H1 (cell line): ENCODE measurements at regions not wholly inside any gene's neighbourhood (a gene's known extent, or its start where the extent isn't known, plus 50 kb on each side); places are given as distances from the start of the nearest gene placed in this dataset.

ENCODE experiments used
- CTCF ChIA-PET: fragments of 300-600 bp; sonication (Branson Sonifier 250); formaldehyde crosslinking; loops from one replicate; lab custom pipeline; 2021; ENCODE audit not compliant: partially characterized antibody; lab: Charles Lee
- POLR2A ChIA-PET: fragments of 300-600 bp; sonication (Branson Sonifier 250); formaldehyde crosslinking; loops from one replicate; lab custom pipeline; 2021; ENCODE audit warnings: inconsistent platforms; ENCODE audit not compliant: partially characterized antibody; lab: Charles Lee
- DNase-seq, 2 experiments: peaks; one replicate each; pipeline versions ENCODE4 v3.0.0 to v3.0.0-alpha.2; 2010 to 2022; ENCODE audit warnings: low spot score in 2 of 2, low read depth in 1 of 2, mixed read lengths in 1 of 2
- FAIRE-seq: peaks from 2 replicates; lab custom pipeline; 2011; peaks lifted over from hg19 to GRCh38; lab: Jason Lieb, UNC
- H2AFZ ChIP-seq: 2 replicates; pipeline ENCODE4 v1.8.1; 2012; ENCODE audit warnings: low read length, inconsistent platforms
- H2AK5ac ChIP-seq: 2 replicates; pipeline ENCODE4 v1.6.1; 2013; ENCODE audit warnings: low read depth, low read length
- H2BK120ac ChIP-seq: replicated peaks from 2 replicates; pipeline ENCODE3; 2013; ENCODE audit warnings: low read depth, low read length, inconsistent platforms
- H2BK12ac ChIP-seq: 2 replicates; pipeline ENCODE4 v1.6.1; 2013; ENCODE audit warnings: low read depth, low read length
- H2BK15ac ChIP-seq: 2 replicates; pipeline ENCODE4 v1.6.1; 2013; ENCODE audit warnings: low read length
- H2BK20ac ChIP-seq: 2 replicates; pipeline ENCODE4 v1.6.1; 2013; ENCODE audit warnings: low read length
- H2BK5ac ChIP-seq: 2 replicates; pipeline ENCODE4 v1.6.1; 2013; ENCODE audit warnings: low read depth, low read length
- H3K14ac ChIP-seq: 2 replicates; pipeline ENCODE4 v1.6.1; 2013; ENCODE audit warnings: inconsistent platforms; ENCODE audit not compliant: insufficient read length
- H3K18ac ChIP-seq: 2 replicates; pipeline ENCODE4 v1.6.1; 2013; ENCODE audit warnings: low read length; ENCODE audit errors: extremely low read depth
- H3K23ac ChIP-seq: 2 replicates; pipeline ENCODE4 v1.6.1; 2013; ENCODE audit warnings: inconsistent platforms; ENCODE audit not compliant: insufficient read length
- H3K23me2 ChIP-seq: 2 replicates; pipeline ENCODE4 v1.6.1; 2013; ENCODE audit warnings: low read depth, low read length
- H3K27ac ChIP-seq: 2 replicates; pipeline ENCODE4 v1.6.1; 2011; ENCODE audit warnings: low read depth, low read length, inconsistent platforms
- H3K27me3 ChIP-seq, 4 experiments: replicated peaks in 1 of 4; 1 replicate in 1 of 4; 2 replicates in 3 of 4; pipeline versions ENCODE4 v1.6.1 to v1.8.1; 2011 to 2013; ENCODE audit warnings: low read length in 3 of 4, mild to moderate bottlenecking in 3 of 4, inconsistent platforms in 2 of 4, mixed read lengths in 2 of 4, moderate library complexity in 1 of 4; ENCODE audit not compliant: control insufficient read depth in 3 of 4, insufficient read depth in 3 of 4; ENCODE audit errors: extremely low read depth in 1 of 4
- H3K36me3 ChIP-seq, 4 experiments: 2 replicates each; pipeline versions ENCODE4 v1.6.1 to v1.8.1; 2011 to 2013; ENCODE audit warnings: mild to moderate bottlenecking in 4 of 4, low read length in 3 of 4, moderate library complexity in 2 of 4, control low read depth in 1 of 4, inconsistent platforms in 1 of 4; ENCODE audit not compliant: insufficient read depth in 4 of 4, control insufficient read depth in 2 of 4
- H3K4ac ChIP-seq: replicated peaks from 2 replicates; pipeline ENCODE3; 2013; ENCODE audit warnings: low read length, low read depth, mixed read lengths, inconsistent platforms; ENCODE audit not compliant: insufficient read length
- H3K4me1 ChIP-seq, 4 experiments: replicated peaks in 1 of 4; 1 replicate in 1 of 4; 2 replicates in 3 of 4; pipeline versions ENCODE4 v1.6.1 to v1.8.1; 2011 to 2013; ENCODE audit warnings: low read length in 3 of 4, inconsistent platforms in 2 of 4, mixed read lengths in 1 of 4; ENCODE audit not compliant: insufficient read depth in 4 of 4, control insufficient read depth in 3 of 4
- H3K4me2 ChIP-seq, 2 experiments: 2 replicates each; pipeline versions ENCODE4 v1.6.1 to v1.8.1; 2011 to 2013; ENCODE audit warnings: low read depth in 2 of 2, low read length in 2 of 2, control low read depth in 1 of 2, inconsistent platforms in 1 of 2, mild to moderate bottlenecking in 1 of 2; ENCODE audit not compliant: insufficient read depth in 1 of 2
- H3K4me3 ChIP-seq, 4 experiments: fragments of 200-600, 300-600 bp in 1 of 4; sonication (generic), shearing (Covaris generic), sonication (Bioruptor Twin) in 1 of 4; 2 replicates each; pipeline versions ENCODE4 v1.5.1 to v1.8.1; 2011 to 2016; ENCODE audit warnings: low read length in 4 of 4, low read depth in 3 of 4, control low read depth in 2 of 4, inconsistent platforms in 2 of 4, mild to moderate bottlenecking in 2 of 4, mixed read lengths in 1 of 4, moderate library complexity in 1 of 4; ENCODE audit not compliant: insufficient read depth in 2 of 4; ENCODE audit errors: extremely low read depth in 1 of 4
- H3K56ac ChIP-seq: replicated peaks from 2 replicates; pipeline ENCODE3; 2013; ENCODE audit warnings: low read depth, mild to moderate bottlenecking, mixed read lengths, low read length, inconsistent platforms; ENCODE audit not compliant: insufficient read length
- H3K79me1 ChIP-seq: 2 replicates; pipeline ENCODE4 v1.6.1; 2013; ENCODE audit warnings: low read depth, low read length, control low read depth
- H3K79me2 ChIP-seq, 2 experiments: 2 replicates each; pipeline versions ENCODE4 v1.6.1 to v1.8.1; 2012 to 2013; ENCODE audit warnings: low read length in 2 of 2, mild to moderate bottlenecking in 2 of 2, inconsistent platforms in 1 of 2; ENCODE audit not compliant: insufficient read depth in 2 of 2, control insufficient read depth in 1 of 2
- H3K9ac ChIP-seq, 4 experiments: replicated peaks in 1 of 4; 1 replicate in 1 of 4; 2 replicates in 3 of 4; pipeline versions ENCODE4 v1.6.1 to v1.8.1; 2011 to 2013; ENCODE audit warnings: low read depth in 3 of 4, low read length in 3 of 4, control low read depth in 2 of 4, mild to moderate bottlenecking in 2 of 4, moderate library complexity in 2 of 4, inconsistent platforms in 1 of 4; ENCODE audit errors: extremely low read depth in 1 of 4
- H3K9me3 ChIP-seq, 2 experiments: 2 replicates each; pipeline versions ENCODE4 v1.6.1 to v1.8.1; 2012 to 2013; ENCODE audit warnings: mild to moderate bottlenecking in 2 of 2, moderate library complexity in 2 of 2, control low read depth in 1 of 2, inconsistent platforms in 1 of 2, low read depth in 1 of 2, low read length in 1 of 2, mixed read lengths in 1 of 2; ENCODE audit not compliant: insufficient read depth in 2 of 2
- H4K20me1 ChIP-seq, 2 experiments: replicated peaks in 1 of 2; 2 replicates each; pipeline versions ENCODE3 to v1.8.1; 2011 to 2013; ENCODE audit warnings: inconsistent platforms in 2 of 2, low read length in 2 of 2, mild to moderate bottlenecking in 1 of 2; ENCODE audit not compliant: insufficient read depth in 2 of 2, control insufficient read depth in 1 of 2
- H4K5ac ChIP-seq: 2 replicates; pipeline ENCODE4 v1.6.1; 2013; ENCODE audit warnings: low read length, low read depth, mixed read lengths, inconsistent platforms; ENCODE audit not compliant: insufficient read length
- H4K8ac ChIP-seq: 2 replicates; pipeline ENCODE4 v1.8.0; 2013; ENCODE audit warnings: mild to moderate bottlenecking, moderate library complexity, low read length, inconsistent platforms; ENCODE audit not compliant: insufficient read depth; ENCODE audit errors: extremely low read depth
- H4K91ac ChIP-seq: replicated peaks from 2 replicates; pipeline ENCODE3; 2013; ENCODE audit warnings: low read length, mixed read lengths, inconsistent platforms; ENCODE audit not compliant: insufficient read length
- CBX8 ChIP-seq: fragments of 300-800, 300-1000 bp; sonication (generic); IDR thresholded peaks from 2 replicates; pipeline ENCODE4 v1.7.1; 2016; ENCODE audit warnings: low read depth, low read length, borderline replicate concordance
- CHD2 ChIP-seq: IDR thresholded peaks from 2 replicates; pipeline ENCODE4 v1.6.1; 2012; ENCODE audit warnings: low read length, improper control_type of control experiment
- CREB1 ChIP-seq: IDR thresholded peaks from 2 replicates; pipeline ENCODE4 v1.6.1; 2012; ENCODE audit warnings: inconsistent platforms
- GABPA ChIP-seq: IDR thresholded peaks from 2 replicates; pipeline ENCODE4 v1.6.1; 2011; ENCODE audit warnings: mild to moderate bottlenecking, low read length, moderate library complexity, borderline replicate concordance; ENCODE audit not compliant: insufficient read depth
- JUN ChIP-seq: IDR thresholded peaks from 2 replicates; pipeline ENCODE4 v1.6.1; 2011; ENCODE audit warnings: low read depth, mild to moderate bottlenecking, improper control_type of control experiment, low read length
- MAFK ChIP-seq: IDR thresholded peaks from 2 replicates; pipeline ENCODE4 v1.6.1; 2012; ENCODE audit warnings: low read depth, mild to moderate bottlenecking, improper control_type of control experiment, low read length
- PHF8 ChIP-seq: fragments of 200-600 bp; sonication (generic); conservative IDR thresholded peaks from 2 replicates; pipeline ENCODE4 v1.7.1; 2012; ENCODE audit warnings: low read depth, mild to moderate bottlenecking, inconsistent platforms, low read length, moderate library complexity
- POLR2AphosphoS5 ChIP-seq: IDR thresholded peaks from 2 replicates; pipeline ENCODE4 v1.6.1; 2011; ENCODE audit warnings: low read depth, low read length
- RXRA ChIP-seq: IDR thresholded peaks from 2 replicates; pipeline ENCODE4 v1.6.1; 2011; ENCODE audit warnings: low read depth, mild to moderate bottlenecking, low read length, moderate library complexity; ENCODE audit not compliant: insufficient read depth
- SAP30 ChIP-seq: fragments of 300-600 bp; sonication (generic); IDR thresholded peaks from 2 replicates; pipeline ENCODE4 v1.7.1; 2012; ENCODE audit warnings: low read length, moderate library complexity, mild to moderate bottlenecking, inconsistent platforms; ENCODE audit not compliant: insufficient read depth, insufficient replicate concordance
- TEAD4 ChIP-seq: IDR thresholded peaks from 2 replicates; pipeline ENCODE4 v1.6.1; 2012; ENCODE audit warnings: low read depth, low read length, inconsistent platforms, mixed read lengths
- ZNF274 ChIP-seq: IDR thresholded peaks from 2 replicates; pipeline ENCODE4 v1.7.0; 2012; ENCODE audit warnings: low read length, borderline replicate concordance; ENCODE audit errors: extremely low read depth
- WGBS, 2 experiments: shearing (Covaris generic) in 1 of 2; methylation state at CpG; one replicate each; pipeline versions ENCODE4 v1.1.6 to v1.1.7; 2013 to 2015; ENCODE audit warnings: low lambda C conversion rate in 2 of 2, mixed read lengths in 2 of 2, inconsistent platforms in 1 of 2, low coverage in 1 of 2, missing lambda C conversion rate in 1 of 2; ENCODE audit not compliant: insufficient replicate concordance in 2 of 2, insufficient coverage in 1 of 2, insufficient read length in 1 of 2; ENCODE audit errors: extremely low coverage in 1 of 2, missing lambda C conversion rate in 1 of 2; 5-methylcytosine and 5-hydroxymethylcytosine counted together
- TF ChIP-seq, protein P1 (sequence below): IDR thresholded peaks from 2 replicates; pipeline ENCODE4 v1.6.1; 2012; ENCODE audit warnings: low read length, inconsistent platforms

DNA sequence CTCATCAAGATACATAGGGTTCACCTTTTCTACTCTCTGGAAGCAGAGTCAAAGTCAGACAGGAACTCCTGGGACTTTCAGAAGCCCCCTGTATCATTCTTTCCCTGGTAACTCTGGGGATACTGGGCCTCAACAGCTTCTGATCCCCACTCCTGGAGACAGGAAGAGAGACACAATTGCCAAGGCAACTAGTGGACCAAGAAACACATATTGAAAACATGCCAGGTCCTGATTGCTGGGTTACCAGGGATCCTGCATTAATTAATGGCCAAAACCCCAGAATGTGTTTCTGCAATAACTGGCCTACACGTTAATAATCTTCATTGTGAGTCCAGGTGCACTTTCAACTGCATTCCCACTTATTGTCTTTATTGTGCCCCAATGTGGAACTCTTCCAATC is 260.8 kb upstream of the POU2AF2 start:
- no peak overlapping the region for H3K9ac ChIP-seq
- no peak overlapping the region for H3K4me3 ChIP-seq
- H3K27ac ChIP-seq = no peak overlapping the region
- no peak overlapping the region for H2BK20ac ChIP-seq
- no peak for FAIRE-seq
- WGBS, 2 experiments = 86% methylated on average over 1 of the region's 1 CpG; no CpG with 5 or more reads in 1 of the 2 experiments
- no peaks in the 10 kb centered on the region for H3K23me2 ChIP-seq
- ChIA-PET POLR2A (no interaction called here), CTCF (no interaction called here)
- no peaks in the 10 kb centered on the region for H3K4me1 ChIP-seq
- no peaks in the 10 kb centered on the region for H3K9me3 ChIP-seq
- H3K79me2 ChIP-seq = no peaks in the 10 kb centered on the region
- H2AFZ ChIP-seq = no peak overlapping the region
- no peak overlapping the region for H4K91ac ChIP-seq
- no peak overlapping the region for H2AK5ac ChIP-seq
- H2BK5ac ChIP-seq = no peak overlapping the region
- H4K8ac ChIP-seq = no peak overlapping the region
- no peaks in the 10 kb centered on the region for H3K79me1 ChIP-seq
- no peak overlapping the region for H3K14ac ChIP-seq
- H3K4me2 ChIP-seq = no peak overlapping the region
- no peak overlapping the region for H2BK120ac ChIP-seq
- no peak overlapping the region for H3K56ac ChIP-seq
- H4K20me1 ChIP-seq = no peaks in the 10 kb centered on the region
- no peaks in the 10 kb centered on the region for H3K36me3 ChIP-seq
- H2BK12ac ChIP-seq = no peak overlapping the region
- no peak overlapping the region for H3K23ac ChIP-seq
- no peak overlapping the region for H3K4ac ChIP-seq
- H4K5ac ChIP-seq = no peak overlapping the region
- no peak overlapping the region for H3K18ac ChIP-seq
- no peaks in the 10 kb centered on the region for H3K27me3 ChIP-seq
- DNase-seq = no peak
- H2BK15ac ChIP-seq = no peak overlapping the region
- TF ChIP-seq TEAD4 (no peak), CBX8 (no peak), ZNF274 (no peak), POLR2AphosphoS5 (no peak), JUN (no peak), CHD2 (no peak), RXRA (no peak), PHF8 (no peak), GABPA (no peak), CREB1 (no peak), SAP30 (no peak), MAFK (no peak)
- TF ChIP-seq, protein P1, sequence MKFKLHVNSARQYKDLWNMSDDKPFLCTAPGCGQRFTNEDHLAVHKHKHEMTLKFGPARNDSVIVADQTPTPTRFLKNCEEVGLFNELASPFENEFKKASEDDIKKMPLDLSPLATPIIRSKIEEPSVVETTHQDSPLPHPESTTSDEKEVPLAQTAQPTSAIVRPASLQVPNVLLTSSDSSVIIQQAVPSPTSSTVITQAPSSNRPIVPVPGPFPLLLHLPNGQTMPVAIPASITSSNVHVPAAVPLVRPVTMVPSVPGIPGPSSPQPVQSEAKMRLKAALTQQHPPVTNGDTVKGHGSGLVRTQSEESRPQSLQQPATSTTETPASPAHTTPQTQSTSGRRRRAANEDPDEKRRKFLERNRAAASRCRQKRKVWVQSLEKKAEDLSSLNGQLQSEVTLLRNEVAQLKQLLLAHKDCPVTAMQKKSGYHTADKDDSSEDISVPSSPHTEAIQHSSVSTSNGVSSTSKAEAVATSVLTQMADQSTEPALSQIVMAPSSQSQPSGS = no peak
